ENCODE measurements at regions not wholly inside any gene's neighbourhood (a gene's known extent, or its start where the extent isn't known, plus 50 kb on each side); places are given as distances from the start of the nearest gene placed in this dataset.

GRCh38 chr22:49327411-49328117 is 500.1 kb downstream of the BRD1 start:
- H3K4me1 ChIP-seq (ENCODE audit: control insufficient read depth, insufficient read depth, low read length): no peaks in the 10 kb centered on the region
- no peak overlapping the region for H3K4me3 ChIP-seq (ENCODE audit: low read length)
- H3K27me3 ChIP-seq (ENCODE audit: control insufficient read depth, insufficient read depth, low read length): peaks cover 3% of the 10 kb centered on the region
- no peaks in the 10 kb centered on the region for H3K36me3 ChIP-seq (ENCODE audit: control insufficient read depth, insufficient read depth, low read length)
- no peak overlapping the region for H3K9ac ChIP-seq (ENCODE audit: low read length)
- H3K27ac ChIP-seq (ENCODE audit: low read depth, low read length): no peak overlapping the region

GRCh38 chr22:49326558-49326957 is 501.1 kb downstream of the BRD1 start:
- Histone ChIP-seq H3K36me3 (ENCODE audit: control insufficient read depth, insufficient read depth, low read length) (no peaks in the 10 kb centered on the region), H3K4me3 (ENCODE audit: low read length) (no peak overlapping the region), H3K4me1 (ENCODE audit: control insufficient read depth, insufficient read depth, low read length) (no peaks in the 10 kb centered on the region), H3K27me3 (ENCODE audit: control insufficient read depth, insufficient read depth, low read length) (peaks cover 3% of the 10 kb centered on the region), H3K9ac (ENCODE audit: low read length) (no peak overlapping the region), H3K27ac (ENCODE audit: low read depth, low read length) (no peak overlapping the region)

- no peak overlapping the region for H3K27ac ChIP-seq (ENCODE audit: low read depth, low read length)
- peaks cover 3% of the 10 kb centered on the region for H3K27me3 ChIP-seq (ENCODE audit: control insufficient read depth, insufficient read depth, low read length)
- H3K4me1 ChIP-seq (ENCODE audit: control insufficient read depth, insufficient read depth, low read length): no peaks in the 10 kb centered on the region
- no peak overlapping the region for H3K9ac ChIP-seq (ENCODE audit: low read length)
- H3K36me3 ChIP-seq (ENCODE audit: control insufficient read depth, insufficient read depth, low read length): no peaks in the 10 kb centered on the region
- H3K4me3 ChIP-seq (ENCODE audit: low read length): no peak overlapping the region
Measured at GRCh38 chr22:49325531-49326395, 501.9 kb downstream of the BRD1 start.

- Histone ChIP-seq H3K36me3 (ENCODE audit: control insufficient read depth, insufficient read depth, low read length) (no peaks in the 10 kb centered on the region), H3K4me1 (ENCODE audit: control insufficient read depth, insufficient read depth, low read length) (no peaks in the 10 kb centered on the region), H3K27me3 (ENCODE audit: control insufficient read depth, insufficient read depth, low read length) (peaks cover 3% of the 10 kb centered on the region), H3K9ac (ENCODE audit: low read length) (no peak overlapping the region), H3K4me3 (ENCODE audit: low read length) (no peak overlapping the region), H3K27ac (ENCODE audit: low read depth, low read length) (no peak overlapping the region)
Measured at GRCh38 chr22:49324527-49325491, 502.9 kb downstream of the BRD1 start.

- Histone ChIP-seq H3K27me3 (ENCODE audit: control insufficient read depth, insufficient read depth, low read length) (peaks cover 3% of the 10 kb centered on the region), H3K9ac (ENCODE audit: low read length) (no peak overlapping the region), H3K36me3 (ENCODE audit: control insufficient read depth, insufficient read depth, low read length) (no peaks in the 10 kb centered on the region), H3K4me1 (ENCODE audit: control insufficient read depth, insufficient read depth, low read length) (no peaks in the 10 kb centered on the region), H3K4me3 (ENCODE audit: low read length) (no peak overlapping the region), H3K27ac (ENCODE audit: low read depth, low read length) (no peak overlapping the region)
Measured at GRCh38 chr22:49323751-49324415, 503.8 kb downstream of the BRD1 start.

GRCh38 chr22:49322861-49323622 is 504.6 kb downstream of the BRD1 start:
- no peaks in the 10 kb centered on the region for H3K4me1 ChIP-seq (ENCODE audit: control insufficient read depth, insufficient read depth, low read length)
- H3K4me3 ChIP-seq (ENCODE audit: low read length): no peak overlapping the region
- H3K36me3 ChIP-seq (ENCODE audit: control insufficient read depth, insufficient read depth, low read length): no peaks in the 10 kb centered on the region
- H3K27ac ChIP-seq (ENCODE audit: low read depth, low read length): no peak overlapping the region
- H3K9ac ChIP-seq (ENCODE audit: low read length): no peak overlapping the region
- peaks cover 3% of the 10 kb centered on the region for H3K27me3 ChIP-seq (ENCODE audit: control insufficient read depth, insufficient read depth, low read length)

- Histone ChIP-seq H3K4me1 (ENCODE audit: control insufficient read depth, insufficient read depth, low read length) (no peaks in the 10 kb centered on the region), H3K4me3 (ENCODE audit: low read length) (no peak overlapping the region), H3K27ac (ENCODE audit: low read depth, low read length) (no peak overlapping the region), H3K36me3 (ENCODE audit: control insufficient read depth, insufficient read depth, low read length) (no peaks in the 10 kb centered on the region), H3K9ac (ENCODE audit: low read length) (no peak overlapping the region), H3K27me3 (ENCODE audit: control insufficient read depth, insufficient read depth, low read length) (peaks cover 3% of the 10 kb centered on the region)
Measured at GRCh38 chr22:49322231-49322630, 505.4 kb downstream of the BRD1 start.

GRCh38 chr22:49321477-49322055 is 506.1 kb downstream of the BRD1 start:
- no peaks in the 10 kb centered on the region for H3K4me1 ChIP-seq (ENCODE audit: control insufficient read depth, insufficient read depth, low read length)

GRCh38 chr22:49320714-49321476 is 506.8 kb downstream of the BRD1 start:
- peaks cover 3% of the 10 kb centered on the region for H3K27me3 ChIP-seq (ENCODE audit: control insufficient read depth, insufficient read depth, low read length)

More at GRCh38 chr22:49321477-49322055, 506.1 kb downstream of the BRD1 start:
- Histone ChIP-seq H3K27ac (ENCODE audit: low read depth, low read length) (no peak overlapping the region), H3K9ac (ENCODE audit: low read length) (no peak overlapping the region), H3K4me3 (ENCODE audit: low read length) (no peak overlapping the region), H3K27me3 (ENCODE audit: control insufficient read depth, insufficient read depth, low read length) (peaks cover 3% of the 10 kb centered on the region), H3K36me3 (ENCODE audit: control insufficient read depth, insufficient read depth, low read length) (no peaks in the 10 kb centered on the region)

GRCh38 chr22:49317369-49317768 is 510.3 kb downstream of the BRD1 start:
- Histone ChIP-seq H3K36me3 (ENCODE audit: control insufficient read depth, insufficient read depth, low read length) (no peaks in the 10 kb centered on the region), H3K27ac (ENCODE audit: low read depth, low read length) (no peak overlapping the region), H3K4me1 (ENCODE audit: control insufficient read depth, insufficient read depth, low read length) (no peaks in the 10 kb centered on the region), H3K9ac (ENCODE audit: low read length) (no peak overlapping the region), H3K27me3 (ENCODE audit: control insufficient read depth, insufficient read depth, low read length) (no peaks in the 10 kb centered on the region), H3K4me3 (ENCODE audit: low read length) (no peak overlapping the region)

More at GRCh38 chr22:49320714-49321476, 506.8 kb downstream of the BRD1 start:
- Histone ChIP-seq H3K4me3 (ENCODE audit: low read length) (no peak overlapping the region), H3K27ac (ENCODE audit: low read depth, low read length) (no peak overlapping the region), H3K9ac (ENCODE audit: low read length) (no peak overlapping the region), H3K36me3 (ENCODE audit: control insufficient read depth, insufficient read depth, low read length) (no peaks in the 10 kb centered on the region), H3K4me1 (ENCODE audit: control insufficient read depth, insufficient read depth, low read length) (no peaks in the 10 kb centered on the region)
